ENCODE measurements at regions not wholly inside any gene's neighbourhood (a gene's known extent, or its start where the extent isn't known, plus 50 kb on each side); places are given as distances from the start of the nearest gene placed in this dataset.

GRCh38 chr3:176347424-176348146 lies 849.7 kb downstream of the TBL1XR1 start (continued):
- no peak for TF ChIP-seq MGA (IDR thresholded peaks at IDR 0.05)
- TF ChIP-seq, protein P1, sequence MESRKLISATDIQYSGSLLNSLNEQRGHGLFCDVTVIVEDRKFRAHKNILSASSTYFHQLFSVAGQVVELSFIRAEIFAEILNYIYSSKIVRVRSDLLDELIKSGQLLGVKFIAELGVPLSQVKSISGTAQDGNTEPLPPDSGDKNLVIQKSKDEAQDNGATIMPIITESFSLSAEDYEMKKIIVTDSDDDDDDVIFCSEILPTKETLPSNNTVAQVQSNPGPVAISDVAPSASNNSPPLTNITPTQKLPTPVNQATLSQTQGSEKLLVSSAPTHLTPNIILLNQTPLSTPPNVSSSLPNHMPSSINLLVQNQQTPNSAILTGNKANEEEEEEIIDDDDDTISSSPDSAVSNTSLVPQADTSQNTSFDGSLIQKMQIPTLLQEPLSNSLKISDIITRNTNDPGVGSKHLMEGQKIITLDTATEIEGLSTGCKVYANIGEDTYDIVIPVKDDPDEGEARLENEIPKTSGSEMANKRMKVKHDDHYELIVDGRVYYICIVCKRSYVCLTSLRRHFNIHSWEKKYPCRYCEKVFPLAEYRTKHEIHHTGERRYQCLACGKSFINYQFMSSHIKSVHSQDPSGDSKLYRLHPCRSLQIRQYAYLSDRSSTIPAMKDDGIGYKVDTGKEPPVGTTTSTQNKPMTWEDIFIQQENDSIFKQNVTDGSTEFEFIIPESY (CRISPR knock-in tag; IDR thresholded peaks at IDR 0.05): no peak
- TF ChIP-seq, protein P2, sequence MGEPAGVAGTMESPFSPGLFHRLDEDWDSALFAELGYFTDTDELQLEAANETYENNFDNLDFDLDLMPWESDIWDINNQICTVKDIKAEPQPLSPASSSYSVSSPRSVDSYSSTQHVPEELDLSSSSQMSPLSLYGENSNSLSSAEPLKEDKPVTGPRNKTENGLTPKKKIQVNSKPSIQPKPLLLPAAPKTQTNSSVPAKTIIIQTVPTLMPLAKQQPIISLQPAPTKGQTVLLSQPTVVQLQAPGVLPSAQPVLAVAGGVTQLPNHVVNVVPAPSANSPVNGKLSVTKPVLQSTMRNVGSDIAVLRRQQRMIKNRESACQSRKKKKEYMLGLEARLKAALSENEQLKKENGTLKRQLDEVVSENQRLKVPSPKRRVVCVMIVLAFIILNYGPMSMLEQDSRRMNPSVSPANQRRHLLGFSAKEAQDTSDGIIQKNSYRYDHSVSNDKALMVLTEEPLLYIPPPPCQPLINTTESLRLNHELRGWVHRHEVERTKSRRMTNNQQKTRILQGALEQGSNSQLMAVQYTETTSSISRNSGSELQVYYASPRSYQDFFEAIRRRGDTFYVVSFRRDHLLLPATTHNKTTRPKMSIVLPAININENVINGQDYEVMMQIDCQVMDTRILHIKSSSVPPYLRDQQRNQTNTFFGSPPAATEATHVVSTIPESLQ (CRISPR knock-in tag; IDR thresholded peaks at IDR 0.05): no peak
- TF ChIP-seq ZNF766 (CRISPR knock-in tag; conservative IDR thresholded peaks at IDR 0.05): no peak
- no peak for TF ChIP-seq MCM7 (IDR thresholded peaks at IDR 0.05)
- TF ChIP-seq, protein P3, sequence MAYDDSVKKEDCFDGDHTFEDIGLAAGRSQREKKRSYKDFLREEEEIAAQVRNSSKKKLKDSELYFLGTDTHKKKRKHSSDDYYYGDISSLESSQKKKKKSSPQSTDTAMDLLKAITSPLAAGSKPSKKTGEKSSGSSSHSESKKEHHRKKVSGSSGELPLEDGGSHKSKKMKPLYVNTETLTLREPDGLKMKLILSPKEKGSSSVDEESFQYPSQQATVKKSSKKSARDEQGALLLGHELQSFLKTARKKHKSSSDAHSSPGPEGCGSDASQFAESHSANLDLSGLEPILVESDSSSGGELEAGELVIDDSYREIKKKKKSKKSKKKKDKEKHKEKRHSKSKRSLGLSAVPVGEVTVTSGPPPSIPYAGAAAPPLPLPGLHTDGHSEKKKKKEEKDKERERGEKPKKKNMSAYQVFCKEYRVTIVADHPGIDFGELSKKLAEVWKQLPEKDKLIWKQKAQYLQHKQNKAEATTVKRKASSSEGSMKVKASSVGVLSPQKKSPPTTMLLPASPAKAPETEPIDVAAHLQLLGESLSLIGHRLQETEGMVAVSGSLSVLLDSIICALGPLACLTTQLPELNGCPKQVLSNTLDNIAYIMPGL (CRISPR knock-in tag; IDR thresholded peaks at IDR 0.05): no peak
- TF ChIP-seq SIRT6 (IDR thresholded peaks at IDR 0.05; ENCODE audit: low read depth, low read length): no peak

Measured in K562 (cell line).